IMR-90 (cell line): ENCODE measurements at regions not wholly inside any gene's neighbourhood (a gene's known extent, or its start where the extent isn't known, plus 50 kb on each side); places are given as distances from the start of the nearest gene placed in this dataset.

Experiments
- ATAC-seq: fragments of 200-7000 bp; cut with Tn5 transposase; 2 replicates; pipeline ENCODE4 v1.9.1; 2020; ENCODE audit warnings: low read depth, mild to moderate bottlenecking, moderate library complexity
- BruUV-seq: library from RNA; stranded (reverse); fragments of 400-500 nt; replicated peaks from 2 replicates; lab custom pipeline; 2021; lab: Mats Ljungman, UMichigan
- CTCF ChIA-PET: fragments of 300-600 bp; formaldehyde crosslinking; extraction: SDS; loops from one replicate; lab custom pipeline; 2021; ENCODE audit warnings: antibody characterized with exemption; lab: Yijun Ruan, JAX
- POLR2A ChIA-PET: fragments of 300-600 bp; sonication (Branson Sonifier 250); formaldehyde crosslinking; loops from one replicate; lab custom pipeline; 2022; ENCODE audit warnings: antibody characterized with exemption; ENCODE audit not compliant: unreplicated experiment; lab: Charles Lee
- DNase-seq: peaks from one replicate; pipeline ENCODE4 v3.0.0; 2013
- H2AFZ ChIP-seq: replicated peaks from 2 replicates; pipeline ENCODE3; 2013; ENCODE audit warnings: low read length, mild to moderate bottlenecking; ENCODE audit not compliant: poor library complexity
- H2AK5ac ChIP-seq: 2 replicates; pipeline ENCODE4 v1.6.1; 2013; ENCODE audit warnings: low read depth, low read length, inconsistent platforms
- H2AK9ac ChIP-seq: replicated peaks from 2 replicates; pipeline ENCODE3; 2013; ENCODE audit warnings: mild to moderate bottlenecking, low read depth, low read length, moderate library complexity; ENCODE audit not compliant: poor library complexity
- H2BK120ac ChIP-seq: 2 replicates; pipeline ENCODE4 v1.6.1; 2013; ENCODE audit warnings: low read depth, low read length, inconsistent platforms
- H2BK15ac ChIP-seq: 3 replicates; pipeline ENCODE4 v1.6.1; 2013; ENCODE audit warnings: low read depth, low read length, inconsistent platforms
- H2BK20ac ChIP-seq: 2 replicates; pipeline ENCODE4 v1.6.1; 2013; ENCODE audit warnings: low read depth, mild to moderate bottlenecking, inconsistent platforms, low read length, moderate library complexity
- H2BK5ac ChIP-seq: 2 replicates; pipeline ENCODE4 v1.6.1; 2013; ENCODE audit warnings: mild to moderate bottlenecking, low read depth, low read length, inconsistent platforms; ENCODE audit not compliant: poor library complexity, severe bottlenecking
- H3K14ac ChIP-seq: replicated peaks from 2 replicates; pipeline ENCODE4 v1.6.1; 2013; ENCODE audit warnings: low read depth, low read length, inconsistent platforms
- H3K18ac ChIP-seq: 2 replicates; pipeline ENCODE4 v1.6.1; 2013; ENCODE audit warnings: low read depth, low read length, control low read depth
- H3K23ac ChIP-seq: 2 replicates; pipeline ENCODE4 v1.6.1; 2013; ENCODE audit warnings: low read depth, low read length, inconsistent platforms
- H3K27ac ChIP-seq: 2 replicates; pipeline ENCODE4 v1.5.1; 2013; ENCODE audit warnings: mild to moderate bottlenecking, control low read depth, low read length; ENCODE audit not compliant: insufficient read depth
- H3K27me3 ChIP-seq: 2 replicates; pipeline ENCODE4 v1.6.1; 2013; ENCODE audit warnings: low read length; ENCODE audit not compliant: control insufficient read depth, insufficient read depth
- H3K36me3 ChIP-seq: 2 replicates; pipeline ENCODE4 v1.6.1; 2013; ENCODE audit warnings: low read length, mixed read lengths; ENCODE audit not compliant: control insufficient read depth, insufficient read depth
- H3K4ac ChIP-seq: 2 replicates; pipeline ENCODE4 v1.6.1; 2013; ENCODE audit warnings: low read depth, low read length, inconsistent platforms
- H3K4me1 ChIP-seq: 2 replicates; pipeline ENCODE4 v1.6.1; 2013; ENCODE audit warnings: low read length, mixed read lengths; ENCODE audit not compliant: control insufficient read depth, insufficient read depth
- H3K4me2 ChIP-seq: 2 replicates; pipeline ENCODE4 v1.6.1; 2013; ENCODE audit warnings: low read depth, mild to moderate bottlenecking, control low read depth, low read length, moderate library complexity
- H3K4me3 ChIP-seq: 2 replicates; pipeline ENCODE4 v1.5.1; 2013; ENCODE audit warnings: low read depth, mild to moderate bottlenecking, control low read depth, low read length, moderate library complexity; ENCODE audit not compliant: insufficient read depth
- H3K56ac ChIP-seq: 2 replicates; pipeline ENCODE4 v1.6.1; 2013; ENCODE audit warnings: low read length, inconsistent platforms; ENCODE audit not compliant: insufficient read depth; ENCODE audit errors: extremely low read depth
- H3K79me1 ChIP-seq, 2 experiments: 2 replicates each; pipeline ENCODE4 v1.6.1; 2013; ENCODE audit warnings: low read length in 2 of 2, inconsistent platforms in 1 of 2, low read depth in 1 of 2
- H3K9ac ChIP-seq: 2 replicates; pipeline ENCODE4 v1.6.1; 2013; ENCODE audit warnings: low read depth, low read length, control low read depth
- H3K9me1 ChIP-seq: 2 replicates; pipeline ENCODE4 v1.6.1; 2013; ENCODE audit warnings: low read length, inconsistent platforms; ENCODE audit not compliant: insufficient read depth
- H3K9me3 ChIP-seq: 2 replicates; pipeline ENCODE4 v1.6.1; 2013; ENCODE audit warnings: low read length; ENCODE audit not compliant: control insufficient read depth, insufficient read depth
- H4K20me1 ChIP-seq: 2 replicates; pipeline ENCODE4 v1.6.1; 2013; ENCODE audit warnings: low read length, inconsistent platforms; ENCODE audit not compliant: insufficient read depth
- H4K5ac ChIP-seq: 2 replicates; pipeline ENCODE4 v1.6.1; 2013; ENCODE audit warnings: mild to moderate bottlenecking, low read depth, low read length, control low read depth
- H4K8ac ChIP-seq, 2 experiments: 2 replicates each; pipeline ENCODE4 v1.6.1; 2013; ENCODE audit warnings: low read depth in 2 of 2, low read length in 2 of 2, control low read depth in 1 of 2, inconsistent platforms in 1 of 2
- H4K91ac ChIP-seq: 2 replicates; pipeline ENCODE4 v1.6.1; 2013; ENCODE audit warnings: low read depth, low read length, inconsistent platforms; ENCODE audit not compliant: insufficient read depth
- BHLHE40 ChIP-seq: fragments of 150-350 bp; IDR thresholded peaks from 2 replicates; pipeline ENCODE4 v1.6.1; 2016; ENCODE audit warnings: mild to moderate bottlenecking, low read depth, low read length
- CHD1 ChIP-seq: IDR thresholded peaks from 2 replicates; pipeline ENCODE4 v1.6.1; 2012; ENCODE audit warnings: low read depth, low read length, improper control_type of control experiment
- CTCF ChIP-seq: conservative IDR thresholded peaks from 2 replicates; pipeline ENCODE4 v1.5.1; 2012; ENCODE audit warnings: mild to moderate bottlenecking, low read depth, low read length, improper control_type of control experiment
- FOS ChIP-seq: fragments of 150-350 bp; IDR thresholded peaks from 2 replicates; pipeline ENCODE4 v1.6.1; 2016; ENCODE audit warnings: low read depth, low read length
- MAFK ChIP-seq: IDR thresholded peaks from 2 replicates; pipeline ENCODE4 v1.6.1; 2012; ENCODE audit warnings: low read depth, low read length, improper control_type of control experiment
- MAZ ChIP-seq: IDR thresholded peaks from 2 replicates; pipeline ENCODE4 v1.6.1; 2012; ENCODE audit warnings: low read depth, mild to moderate bottlenecking, low read length, improper control_type of control experiment, moderate library complexity, borderline replicate concordance
- MXI1 ChIP-seq: IDR thresholded peaks from 2 replicates; pipeline ENCODE4 v1.6.1; 2012; ENCODE audit warnings: low read depth, mild to moderate bottlenecking, low read length, moderate library complexity, borderline replicate concordance
- POLR2A ChIP-seq: IDR thresholded peaks from 2 replicates; pipeline ENCODE4 v1.6.1; 2012; ENCODE audit warnings: mild to moderate bottlenecking, low read depth, low read length
- RAD21 ChIP-seq: IDR thresholded peaks from 2 replicates; pipeline ENCODE4 v1.6.1; 2012; ENCODE audit warnings: low read length, improper control_type of control experiment
- RCOR1 ChIP-seq: IDR thresholded peaks from 2 replicates; pipeline ENCODE4 v1.6.1; 2012; ENCODE audit warnings: mild to moderate bottlenecking, low read length, improper control_type of control experiment; ENCODE audit not compliant: insufficient replicate concordance
- SMC3 ChIP-seq: fragments of 150-350 bp; IDR thresholded peaks from 2 replicates; pipeline ENCODE4 v1.6.1; 2016; ENCODE audit warnings: low read depth, mild to moderate bottlenecking, antibody characterized with exemption, low read length, moderate library complexity
- USF2 ChIP-seq: fragments of 150-350 bp; IDR thresholded peaks from 2 replicates; pipeline ENCODE4 v1.6.1; 2017; ENCODE audit warnings: mild to moderate bottlenecking, antibody characterized with exemption, low read length, low read depth
- WGBS, 2 experiments: methylation state at CpG; one replicate each; pipeline versions ENCODE4 v1.1.5 to v1.1.7; 2013; ENCODE audit warnings: missing lambda C conversion rate in 2 of 2; ENCODE audit not compliant: insufficient read length in 1 of 2; ENCODE audit errors: extremely low coverage in 2 of 2; 5-methylcytosine and 5-hydroxymethylcytosine counted together
- dilution Hi-C: fragments of 300-500 bp; cut with HindIII; formaldehyde crosslinking; loops from one replicate; pipeline ENCODE4 v1.14.3; 2018; ENCODE audit warnings: low sequenced_read_pairs; ENCODE audit not compliant: unreplicated experiment
- in situ Hi-C: fragments of 300-500 bp; cut with MboI; formaldehyde crosslinking; loops from 3 replicates; pipeline ENCODE4 v1.14.3; 2019; ENCODE audit warnings: low sequenced_read_pairs, inconsistent platforms, mixed read lengths
- intact Hi-C: fragments of 100-400 bp; cut with micrococcal nuclease; formaldehyde crosslinking; loops from 2 replicates; pipeline ENCODE4 v1.10.0; 2022
- TF ChIP-seq, protein P1 (sequence below): fragments of 150-350 bp; IDR thresholded peaks from 2 replicates; pipeline ENCODE4 v1.6.1; 2016; ENCODE audit warnings: low read depth, mild to moderate bottlenecking, low read length, moderate library complexity, borderline replicate concordance

- Histone ChIP-seq H2AFZ (no peak overlapping the region), H2BK5ac (no peak overlapping the region), H3K79me1 (no peaks in the 10 kb centered on the region), H3K27me3 (no peaks in the 10 kb centered on the region), H2BK20ac (no peak overlapping the region), H3K36me3 (no peaks in the 10 kb centered on the region), H4K91ac (no peak overlapping the region), H3K9me1 (no peaks in the 10 kb centered on the region), H3K9me3 (peaks cover 8% of the 10 kb centered on the region), H3K4me2 (no peak overlapping the region), H3K14ac (no peak overlapping the region), H3K9ac (no peak overlapping the region), H3K4me3 (no peak overlapping the region), H2BK120ac (no peak overlapping the region), H3K4ac (no peak overlapping the region), H4K8ac (no peak overlapping the region), H2AK9ac (no peak overlapping the region), H4K5ac (no peak overlapping the region), H3K56ac (no peak overlapping the region), H3K4me1 (no peaks in the 10 kb centered on the region), H2BK15ac (no peak overlapping the region), H3K23ac (no peak overlapping the region), H4K20me1 (no peaks in the 10 kb centered on the region), H2AK5ac (no peak overlapping the region), H3K18ac (no peak overlapping the region), H3K27ac (no peak overlapping the region)
- ChIA-PET CTCF (no interaction called here), POLR2A (no interaction called here)
- in situ Hi-C loops, result no loop called here
- no peak for DNase-seq
- no CpG with 5 or more reads among the region's 4 CpGs for WGBS, 2 experiments
- no peak for ATAC-seq
- TF ChIP-seq RCOR1 (no peak), USF2 (no peak), SMC3 (no peak), MAFK (no peak), CTCF (no peak), BHLHE40 (no peak), CHD1 (no peak), POLR2A (no peak), MAZ (no peak), FOS (no peak), MXI1 (no peak), RAD21 (no peak)
- TF ChIP-seq, protein P1, sequence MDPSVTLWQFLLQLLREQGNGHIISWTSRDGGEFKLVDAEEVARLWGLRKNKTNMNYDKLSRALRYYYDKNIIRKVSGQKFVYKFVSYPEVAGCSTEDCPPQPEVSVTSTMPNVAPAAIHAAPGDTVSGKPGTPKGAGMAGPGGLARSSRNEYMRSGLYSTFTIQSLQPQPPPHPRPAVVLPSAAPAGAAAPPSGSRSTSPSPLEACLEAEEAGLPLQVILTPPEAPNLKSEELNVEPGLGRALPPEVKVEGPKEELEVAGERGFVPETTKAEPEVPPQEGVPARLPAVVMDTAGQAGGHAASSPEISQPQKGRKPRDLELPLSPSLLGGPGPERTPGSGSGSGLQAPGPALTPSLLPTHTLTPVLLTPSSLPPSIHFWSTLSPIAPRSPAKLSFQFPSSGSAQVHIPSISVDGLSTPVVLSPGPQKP, result no peak
- dilution Hi-C loops, result no loop called here
- intact Hi-C loops, result no loop called here
- BruUV-seq, result no TSS peak
These were observed 352.3 kb upstream of the CDH7 start for GRCh38 chr18:65398347-65399075.
